ENCODE measurements at regions not wholly inside any gene's neighbourhood (a gene's known extent, or its start where the extent isn't known, plus 50 kb on each side); places are given as distances from the start of the nearest gene placed in this dataset.

- H3K27ac ChIP-seq (replicated peaks), result no peak overlapping the region
- H3K27me3 ChIP-seq (ENCODE audit: insufficient read depth, poor library complexity, severe bottlenecking), result no peaks in the 10 kb centered on the region
- DNase-seq (ENCODE audit: low read depth in 1 of 2, low spot score in 1 of 2), result no peak
- TF ChIP-seq SPI1 (IDR thresholded peaks at IDR 0.05; ENCODE audit: borderline replicate concordance, low read depth) (no peak), CTCF (IDR thresholded peaks at IDR 0.05; ENCODE audit: insufficient read depth, low read length) (no peak), GABPA (IDR thresholded peaks at IDR 0.05; ENCODE audit: low read depth) (no peak), REST (IDR thresholded peaks at IDR 0.05; ENCODE audit: insufficient replicate concordance, low read depth) (no peak), POLR2AphosphoS5 (IDR thresholded peaks at IDR 0.05; ENCODE audit: low read depth) (no peak)
- H3K4me3 ChIP-seq (replicated peaks; ENCODE audit: insufficient read depth, low read length), result no peak overlapping the region
These were observed 1312.7 kb upstream of the USP15 start for GRCh38 chr12:60947533-60947932.

- no peak for DNase-seq (ENCODE audit: low read depth in 1 of 2, low spot score in 1 of 2)
- no peak for TF ChIP-seq REST (IDR thresholded peaks at IDR 0.05; ENCODE audit: insufficient replicate concordance, low read depth)
- no peak for TF ChIP-seq CTCF (IDR thresholded peaks at IDR 0.05; ENCODE audit: insufficient read depth, low read length)
- TF ChIP-seq GABPA (IDR thresholded peaks at IDR 0.05; ENCODE audit: low read depth), result no peak
- no peak for TF ChIP-seq POLR2AphosphoS5 (IDR thresholded peaks at IDR 0.05; ENCODE audit: low read depth)
- H3K4me3 ChIP-seq (replicated peaks; ENCODE audit: insufficient read depth, low read length), result no peak overlapping the region
- no peaks in the 10 kb centered on the region for H3K27me3 ChIP-seq (ENCODE audit: insufficient read depth, poor library complexity, severe bottlenecking)
- no peak overlapping the region for H3K27ac ChIP-seq (replicated peaks)
These were observed 1293.1 kb upstream of the USP15 start for GRCh38 chr12:60967128-60967527.

GRCh38 chr12:60977966-60978365, 1282.2 kb upstream of the USP15 start:
- Histone ChIP-seq H3K27me3 (ENCODE audit: insufficient read depth, poor library complexity, severe bottlenecking) (no peaks in the 10 kb centered on the region), H3K27ac (replicated peaks) (no peak overlapping the region), H3K4me3 (replicated peaks; ENCODE audit: insufficient read depth, low read length) (no peak overlapping the region)
- TF ChIP-seq POLR2AphosphoS5 (IDR thresholded peaks at IDR 0.05; ENCODE audit: low read depth) (no peak), SPI1 (IDR thresholded peaks at IDR 0.05; ENCODE audit: borderline replicate concordance, low read depth) (no peak), REST (IDR thresholded peaks at IDR 0.05; ENCODE audit: insufficient replicate concordance, low read depth) (no peak), CTCF (IDR thresholded peaks at IDR 0.05; ENCODE audit: insufficient read depth, low read length) (no peak), GABPA (IDR thresholded peaks at IDR 0.05; ENCODE audit: low read depth) (no peak)
- DNase-seq (ENCODE audit: low read depth in 1 of 2, low spot score in 1 of 2), result no peak
